H1 (cell line): ENCODE measurements at regions not wholly inside any gene's neighbourhood (a gene's known extent, or its start where the extent isn't known, plus 50 kb on each side); places are given as distances from the start of the nearest gene placed in this dataset.

ENCODE experiments used
- BCL11A ChIP-seq, 2 experiments: IDR thresholded peaks; one replicate each; pipeline ENCODE4 v1.6.1; 2011; ENCODE audit warnings: low read depth in 2 of 2, low read length in 2 of 2, mild to moderate bottlenecking in 2 of 2
- BRCA1 ChIP-seq: IDR thresholded peaks from 2 replicates; pipeline ENCODE4 v1.6.1; 2012; ENCODE audit warnings: low read depth, low read length, improper control_type of control experiment
- CBX8 ChIP-seq: fragments of 300-800, 300-1000 bp; sonication (generic); IDR thresholded peaks from 2 replicates; pipeline ENCODE4 v1.7.1; 2016; ENCODE audit warnings: low read depth, low read length, borderline replicate concordance
- CTCF ChIP-seq, 3 experiments: IDR thresholded peaks; 1 replicate in 2 of 3; 2 replicates in 1 of 3; pipeline versions ENCODE4 v1.5.1 to v1.6.1; 2011; ENCODE audit warnings: low read length in 3 of 3, mild to moderate bottlenecking in 3 of 3, inconsistent platforms in 2 of 3, low read depth in 1 of 3, moderate library complexity in 1 of 3; ENCODE audit not compliant: insufficient read depth in 1 of 3; ENCODE audit errors: control extremely low read depth in 1 of 3
- EZH2 ChIP-seq: fragments of 200-600 bp; sonication (generic); IDR thresholded peaks from 2 replicates; pipeline ENCODE4 v1.7.1; 2012; ENCODE audit warnings: low read depth, mild to moderate bottlenecking, moderate library complexity, low read length, inconsistent platforms; ENCODE audit not compliant: severe bottlenecking
- KDM1A ChIP-seq: fragments of 200-600, 300-600 bp; sonication (generic); IDR thresholded peaks from 2 replicates; pipeline ENCODE4 v1.7.1; 2016; ENCODE audit warnings: mild to moderate bottlenecking, low read length, borderline replicate concordance
- NRF1 ChIP-seq: IDR thresholded peaks from 2 replicates; pipeline ENCODE4 v1.6.1; 2011; ENCODE audit warnings: mild to moderate bottlenecking, low read depth, low read length, improper control_type of control experiment
- POLR2A ChIP-seq, 2 experiments: IDR thresholded peaks; 1 replicate in 1 of 2; 2 replicates in 1 of 2; pipeline ENCODE4 v1.6.1; 2011; ENCODE audit warnings: low read depth in 2 of 2, low read length in 2 of 2, mild to moderate bottlenecking in 2 of 2; ENCODE audit errors: control extremely low read depth in 1 of 2
- RBBP5 ChIP-seq: IDR thresholded peaks from 2 replicates; pipeline ENCODE4 v1.7.1; 2012; ENCODE audit warnings: low read depth, mild to moderate bottlenecking, inconsistent platforms, low read length, moderate library complexity, borderline replicate concordance
- RNF2 ChIP-seq: fragments of 200-900, 300-1000 bp; sonication (generic); IDR thresholded peaks from 2 replicates; pipeline ENCODE4 v1.7.1; 2016; ENCODE audit warnings: borderline replicate concordance, low read depth, mild to moderate bottlenecking, antibody characterized with exemption, low read length; ENCODE audit not compliant: poor library complexity, severe bottlenecking; ENCODE audit errors: missing control alignments
- SAP30 ChIP-seq: fragments of 300-600 bp; sonication (generic); IDR thresholded peaks from 2 replicates; pipeline ENCODE4 v1.7.1; 2012; ENCODE audit warnings: low read length, moderate library complexity, mild to moderate bottlenecking, inconsistent platforms; ENCODE audit not compliant: insufficient read depth, insufficient replicate concordance
- SIN3A ChIP-seq, 2 experiments: IDR thresholded peaks in 1 of 2; conservative IDR thresholded peaks in 1 of 2; 2 replicates each; pipeline ENCODE4 v1.6.1; 2011 to 2012; ENCODE audit warnings: low read length in 2 of 2, improper control_type of control experiment in 1 of 2, low read depth in 1 of 2, mild to moderate bottlenecking in 1 of 2
- YY1 ChIP-seq: IDR thresholded peaks from 2 replicates; pipeline ENCODE4 v1.6.1; 2011; ENCODE audit warnings: low read depth, mild to moderate bottlenecking, low read length
- TF ChIP-seq, protein P1 (sequence below): IDR thresholded peaks from 2 replicates; pipeline ENCODE4 v1.6.1; 2012; ENCODE audit warnings: inconsistent platforms

DNA sequence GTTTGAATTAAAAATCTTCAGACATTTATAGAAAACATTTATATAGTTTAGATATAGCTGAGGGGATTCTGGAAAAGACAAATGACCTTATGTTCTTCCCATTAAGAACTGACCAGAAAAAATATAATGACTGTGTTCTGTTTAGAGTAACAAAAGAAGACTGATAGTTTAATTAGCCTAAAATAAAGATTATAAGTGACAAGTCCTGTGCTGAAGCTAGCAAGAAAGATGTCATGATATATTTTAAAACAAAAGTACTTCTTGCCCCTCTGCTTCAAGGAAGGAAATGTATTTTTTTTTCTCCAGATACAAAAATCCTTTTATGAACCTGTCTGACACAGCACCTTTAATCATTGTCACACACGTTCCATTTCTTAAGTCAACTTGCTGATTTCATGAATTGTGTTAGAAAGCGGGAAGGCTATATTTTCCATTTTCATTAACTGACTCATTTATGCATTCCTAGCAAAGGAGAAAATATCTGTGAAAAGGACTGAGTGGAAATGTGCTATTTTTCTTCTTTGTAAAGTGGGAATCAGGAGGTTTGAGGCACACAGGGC, 690.7 kb upstream of the GOT2 start:
- TF ChIP-seq SIN3A (conservative IDR thresholded peaks at IDR 0.05 in 1 of 2, IDR thresholded peaks at IDR 0.05 in 1 of 2; ENCODE audit: low read depth in 1 of 2, low read length in 2 of 2) (no peak), CTCF (IDR thresholded peaks at IDR 0.05; ENCODE audit: control extremely low read depth in 1 of 3, insufficient read depth in 1 of 3, low read depth in 1 of 3, low read length in 3 of 3) (no peak), NRF1 (no peak), CBX8 (no peak), RNF2 (no peak), POLR2A (IDR thresholded peaks at IDR 0.05; ENCODE audit: control extremely low read depth in 1 of 2, low read depth in 2 of 2, low read length in 2 of 2) (no peak), BCL11A (IDR thresholded peaks at IDR 0.05; ENCODE audit: low read depth in 2 of 2, low read length in 2 of 2) (no peak), RBBP5 (no peak), KDM1A (no peak), EZH2 (no peak), YY1 (no peak), BRCA1 (no peak), SAP30 (no peak)
- TF ChIP-seq, protein P1, sequence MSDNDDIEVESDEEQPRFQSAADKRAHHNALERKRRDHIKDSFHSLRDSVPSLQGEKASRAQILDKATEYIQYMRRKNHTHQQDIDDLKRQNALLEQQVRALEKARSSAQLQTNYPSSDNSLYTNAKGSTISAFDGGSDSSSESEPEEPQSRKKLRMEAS: no peak
